NCI-H510A treated with DMSO at 0.1 percent for 48 hours (cell line): ENCODE measurements at regions not wholly inside any gene's neighbourhood (a gene's known extent, or its start where the extent isn't known, plus 50 kb on each side); places are given as distances from the start of the nearest gene placed in this dataset.
"Not testable (repeated sequence)": the region's sequence is repeated elsewhere in the genome, so short reads cannot be mapped to it uniquely, and the experiment has no call there.

Experiments used
- DNase-seq: peaks from one replicate; lab custom pipeline; 2025; lab: John Stamatoyannopoulos, UW

- no peak for DNase-seq
Observed at GRCh38 chr1:78250201-78250600, 204.4 kb downstream of the GIPC2 start.

GRCh38 chr1:78254517-78254916, 208.8 kb downstream of the GIPC2 start:
- DNase-seq: no peak

GRCh38 chr1:78255383-78255782, 209.6 kb downstream of the GIPC2 start:
- DNase-seq: no peak

GRCh38 chr1:78255846-78256245, 210.1 kb downstream of the GIPC2 start:
- no peak for DNase-seq

- no peak for DNase-seq
Observed at GRCh38 chr1:78263459-78263858, 217.7 kb downstream of the GIPC2 start.

GRCh38 chr1:78263946-78264345, 218.2 kb downstream of the GIPC2 start:
- no peak for DNase-seq

- DNase-seq: no peak
Observed at GRCh38 chr1:78267513-78268218, 221.9 kb downstream of the GIPC2 start.

- DNase-seq: no peak
Observed at GRCh38 chr1:78269591-78269990, 221.2 kb upstream of the PTGFR start.

- not testable (repeated sequence) for DNase-seq
Observed at GRCh38 chr1:78271423-78271822, 219.4 kb upstream of the PTGFR start.

GRCh38 chr1:78274814-78275213, 216.0 kb upstream of the PTGFR start:
- DNase-seq: no peak

GRCh38 chr1:78275456-78275855, 215.3 kb upstream of the PTGFR start:
- no peak for DNase-seq

GRCh38 chr1:78275906-78276685, 214.7 kb upstream of the PTGFR start:
- no peak for DNase-seq

GRCh38 chr1:78277253-78277652, 213.5 kb upstream of the PTGFR start:
- no peak for DNase-seq

- no peak for DNase-seq
Observed at GRCh38 chr1:78279051-78279450, 211.7 kb upstream of the PTGFR start.

- DNase-seq: no peak
Observed at GRCh38 chr1:78280626-78281025, 210.1 kb upstream of the PTGFR start.

GRCh38 chr1:78281580-78281979, 209.2 kb upstream of the PTGFR start:
- no peak for DNase-seq

- no peak for DNase-seq
Observed at GRCh38 chr1:78283691-78284090, 207.1 kb upstream of the PTGFR start.

- no peak for DNase-seq
Observed at GRCh38 chr1:78284354-78284753, 206.4 kb upstream of the PTGFR start.

- DNase-seq: no peak
Observed at GRCh38 chr1:78286686-78287085, 204.1 kb upstream of the PTGFR start.

GRCh38 chr1:78289603-78290002, 201.2 kb upstream of the PTGFR start:
- DNase-seq: no peak

GRCh38 chr1:78291418-78291817, 199.4 kb upstream of the PTGFR start:
- no peak for DNase-seq

GRCh38 chr1:78291872-78292271, 198.9 kb upstream of the PTGFR start:
- DNase-seq: no peak

- DNase-seq: no peak
Observed at GRCh38 chr1:78292361-78292760, 198.4 kb upstream of the PTGFR start.

GRCh38 chr1:78297836-78298235, 192.9 kb upstream of the PTGFR start:
- DNase-seq: no peak
